ENCODE measurements at regions not wholly inside any gene's neighbourhood (a gene's known extent, or its start where the extent isn't known, plus 50 kb on each side); places are given as distances from the start of the nearest gene placed in this dataset.

GRCh38 chr16:62157544-62157943 is 121.3 kb upstream of the CDH8 start:
- 100% methylated on average over 2 of the region's 3 CpGs for WGBS (ENCODE audit: insufficient coverage)
- H3K9me3 Mint-ChIP-seq: peaks cover 13 to 14% of the 10 kb centered on the region in 2 donors
- no peaks in the 10 kb centered on the region for H3K36me3 Mint-ChIP-seq
- H3K9me3 ChIP-seq (ENCODE audit: control insufficient read depth, insufficient read depth, low read length): no peaks in the 10 kb centered on the region
- H3K4me3 ChIP-seq (ENCODE audit: low read length): no peak overlapping the region
- intact Hi-C loops (cut with micrococcal nuclease): no loop called here
- ATAC-seq: no peak
- no peaks in the 10 kb centered on the region for H3K4me1 ChIP-seq (ENCODE audit: control insufficient read depth, insufficient read depth, low read length)
- no peaks in the 10 kb centered on the region for H3K36me3 ChIP-seq (ENCODE audit: control insufficient read depth, insufficient read depth, low read length)
- no peak for DNase-seq
- no peak overlapping the region for H3K4me3 Mint-ChIP-seq
- no peak overlapping the region for H3K27ac Mint-ChIP-seq
- no peak overlapping the region for H3K27ac ChIP-seq (ENCODE audit: low read length)
- H3K27me3 Mint-ChIP-seq (ENCODE audit: low read depth in 2 of 2): no peaks in the 10 kb centered on the region
- no peaks in the 10 kb centered on the region for H3K4me1 Mint-ChIP-seq
- no peak for TF ChIP-seq CTCF (IDR thresholded peaks at IDR 0.05)
- no peaks in the 10 kb centered on the region for H3K27me3 ChIP-seq (ENCODE audit: control insufficient read depth, insufficient read depth, low read length)

GRCh38 chr16:62156971-62157370 is 120.7 kb upstream of the CDH8 start:
- Mint-ChIP-seq H3K27me3 (ENCODE audit: low read depth in 2 of 2) (no peaks in the 10 kb centered on the region), H3K9me3 (peaks cover 12 to 15% of the 10 kb centered on the region in 2 donors), H3K36me3 (no peaks in the 10 kb centered on the region), H3K27ac (no peak overlapping the region), H3K4me3 (no peak overlapping the region), H3K4me1 (no peaks in the 10 kb centered on the region)
- H3K36me3 ChIP-seq (ENCODE audit: control insufficient read depth, insufficient read depth, low read length): no peaks in the 10 kb centered on the region
- intact Hi-C loops (cut with micrococcal nuclease): no loop called here
- WGBS (ENCODE audit: insufficient coverage): no CpG with 5 or more reads among the region's 2 CpGs
- TF ChIP-seq CTCF (IDR thresholded peaks at IDR 0.05): no peak
- no peak overlapping the region for H3K27ac ChIP-seq (ENCODE audit: low read length)
- no peaks in the 10 kb centered on the region for H3K9me3 ChIP-seq (ENCODE audit: control insufficient read depth, insufficient read depth, low read length)
- H3K27me3 ChIP-seq (ENCODE audit: control insufficient read depth, insufficient read depth, low read length): no peaks in the 10 kb centered on the region
- H3K4me1 ChIP-seq (ENCODE audit: control insufficient read depth, insufficient read depth, low read length): no peaks in the 10 kb centered on the region
- DNase-seq: no peak
- no peak for ATAC-seq
- no peak overlapping the region for H3K4me3 ChIP-seq (ENCODE audit: low read length)

GRCh38 chr16:62149631-62150030 is 113.4 kb upstream of the CDH8 start:
- no peaks in the 10 kb centered on the region for H3K36me3 ChIP-seq (ENCODE audit: control insufficient read depth, insufficient read depth, low read length)
- Mint-ChIP-seq H3K9me3 (peaks cover 9 to 11% of the 10 kb centered on the region in 2 donors), H3K4me1 (no peaks in the 10 kb centered on the region), H3K4me3 (no peak overlapping the region), H3K27me3 (ENCODE audit: low read depth in 2 of 2) (no peaks in the 10 kb centered on the region), H3K27ac (no peak overlapping the region), H3K36me3 (no peaks in the 10 kb centered on the region)
- ATAC-seq: no peak
- H3K4me3 ChIP-seq (ENCODE audit: low read length): no peak overlapping the region
- H3K27me3 ChIP-seq (ENCODE audit: control insufficient read depth, insufficient read depth, low read length): no peaks in the 10 kb centered on the region
- no peak for DNase-seq
- no peak for TF ChIP-seq CTCF (IDR thresholded peaks at IDR 0.05)
- H3K27ac ChIP-seq (ENCODE audit: low read length): no peak overlapping the region
- H3K4me1 ChIP-seq (ENCODE audit: control insufficient read depth, insufficient read depth, low read length): no peaks in the 10 kb centered on the region
- intact Hi-C loops (cut with micrococcal nuclease): no loop called here
- peaks cover 2% of the 10 kb centered on the region for H3K9me3 ChIP-seq (ENCODE audit: control insufficient read depth, insufficient read depth, low read length)

GRCh38 chr16:62137996-62138395 is 101.8 kb upstream of the CDH8 start:
- Mint-ChIP-seq H3K36me3 (no peaks in the 10 kb centered on the region), H3K9me3 (peaks cover 8 to 11% of the 10 kb centered on the region in 2 donors), H3K4me3 (no peak overlapping the region), H3K27me3 (ENCODE audit: low read depth in 2 of 2) (no peaks in the 10 kb centered on the region), H3K27ac (no peak overlapping the region), H3K4me1 (no peaks in the 10 kb centered on the region)
- no peaks in the 10 kb centered on the region for H3K4me1 ChIP-seq (ENCODE audit: control insufficient read depth, insufficient read depth, low read length)
- WGBS (ENCODE audit: insufficient coverage): 90% methylated on average over 3 of the region's 3 CpGs
- intact Hi-C loops (cut with micrococcal nuclease): no loop called here
- DNase-seq: no peak
- H3K9me3 ChIP-seq (ENCODE audit: control insufficient read depth, insufficient read depth, low read length): peaks cover 9% of the 10 kb centered on the region
- no peaks in the 10 kb centered on the region for H3K27me3 ChIP-seq (ENCODE audit: control insufficient read depth, insufficient read depth, low read length)
- TF ChIP-seq CTCF (IDR thresholded peaks at IDR 0.05): no peak
- no peak overlapping the region for H3K4me3 ChIP-seq (ENCODE audit: low read length)
- ATAC-seq: no peak
- H3K36me3 ChIP-seq (ENCODE audit: control insufficient read depth, insufficient read depth, low read length): no peaks in the 10 kb centered on the region
- H3K27ac ChIP-seq (ENCODE audit: low read length): no peak overlapping the region

All from natural killer cell (primary cell).